SK-N-MC (cell line): ENCODE measurements at regions not wholly inside any gene's neighbourhood (a gene's known extent, or its start where the extent isn't known, plus 50 kb on each side); places are given as distances from the start of the nearest gene placed in this dataset.

Experiments used
- DNase-seq: peaks from one replicate; pipeline ENCODE4 v3.0.0-alpha.2; 2011; ENCODE audit warnings: low read depth, low spot score
- H3K27ac ChIP-seq: fragments of 200-600 bp; sonication (generic); 2 replicates; pipeline ENCODE4 v1.5.1; 2016; ENCODE audit warnings: mixed run types
- H3K36me3 ChIP-seq: fragments of 200-600 bp; sonication (generic); 2 replicates; pipeline ENCODE4 v1.6.1; 2017; ENCODE audit warnings: antibody characterized with exemption, low read length, mixed read lengths; ENCODE audit not compliant: insufficient read depth
- H3K4me3 ChIP-seq: fragments of 200-600 bp; sonication (generic); 2 replicates; pipeline ENCODE4 v1.5.1; 2016
- H3K9ac ChIP-seq: fragments of 200-600 bp; sonication (generic); 2 replicates; pipeline ENCODE4 v1.8.0; 2017; ENCODE audit warnings: mixed run types, mixed read lengths; ENCODE audit not compliant: insufficient read length
- H3K9me3 ChIP-seq: fragments of 200-600 bp; sonication (generic); 2 replicates; pipeline ENCODE4 v1.6.1; 2017; ENCODE audit warnings: low read depth, mild to moderate bottlenecking, antibody characterized with exemption, low read length, moderate library complexity, mixed read lengths
- EZH2 ChIP-seq: fragments of 200-600 bp; sonication (generic); IDR thresholded peaks from one replicate; pipeline ENCODE4 v1.6.1; 2017; ENCODE audit warnings: antibody characterized with exemption
- FOXP2 ChIP-seq: optimal IDR thresholded peaks from 2 replicates; pipeline ENCODE3; 2011; ENCODE audit warnings: mild to moderate bottlenecking, moderate library complexity; ENCODE audit not compliant: insufficient read depth; ENCODE audit errors: extremely low read length, control extremely low read depth
- POLR2AphosphoS5 ChIP-seq: IDR thresholded peaks from 2 replicates; pipeline ENCODE4 v1.6.1; 2012; ENCODE audit warnings: mild to moderate bottlenecking, low read depth, low read length, borderline replicate concordance

DNA sequence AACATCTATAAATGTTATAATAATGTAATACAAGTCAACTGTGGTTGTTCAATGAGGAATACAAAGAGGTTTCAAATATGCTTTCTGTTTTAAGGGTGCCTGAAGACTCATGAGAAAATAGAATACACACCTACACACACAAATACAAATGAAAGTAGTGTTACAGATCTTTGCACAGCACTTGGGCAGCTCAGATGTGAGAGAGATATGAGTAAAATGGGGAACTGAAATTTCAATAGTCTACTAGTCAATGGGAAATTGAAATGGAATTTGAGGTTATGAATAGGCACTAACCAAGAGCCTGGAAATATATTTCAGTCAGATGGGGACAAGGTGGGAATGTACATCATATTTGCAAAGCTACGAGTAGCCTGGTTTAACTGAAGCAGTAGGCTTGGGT lies 96.6 kb downstream of the ISL1 start:
- Histone ChIP-seq H3K4me3 (no peak overlapping the region), H3K36me3 (no peaks in the 10 kb centered on the region), H3K27ac (no peak overlapping the region), H3K9ac (no peak overlapping the region), H3K9me3 (no peaks in the 10 kb centered on the region)
- TF ChIP-seq POLR2AphosphoS5 (no peak), EZH2 (no peak), FOXP2 (no peak)
- DNase-seq, result no peak

DNA sequence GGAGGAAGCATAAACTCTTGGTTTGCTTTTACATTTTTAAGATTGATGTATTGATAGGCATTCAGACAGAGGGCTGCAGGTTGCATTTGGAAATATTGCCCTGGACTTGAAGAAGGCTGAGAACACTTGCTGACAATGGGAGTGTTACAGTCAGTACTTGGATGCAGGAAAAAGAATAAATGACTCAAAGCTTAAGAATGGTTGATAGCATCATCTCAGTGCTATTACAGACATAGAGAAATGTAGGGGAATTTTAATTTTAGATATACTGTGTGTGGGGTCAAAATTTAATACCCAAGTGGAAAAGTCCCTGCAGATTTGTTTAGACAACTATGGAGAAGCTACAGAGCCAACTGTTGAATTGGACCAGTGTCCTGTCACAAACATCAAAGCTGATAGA lies 101.1 kb downstream of the ISL1 start:
- no peak for DNase-seq
- Histone ChIP-seq H3K4me3 (no peak overlapping the region), H3K9me3 (no peaks in the 10 kb centered on the region), H3K9ac (no peak overlapping the region), H3K36me3 (no peaks in the 10 kb centered on the region), H3K27ac (no peak overlapping the region)
- TF ChIP-seq POLR2AphosphoS5 (no peak), FOXP2 (no peak), EZH2 (no peak)

DNA sequence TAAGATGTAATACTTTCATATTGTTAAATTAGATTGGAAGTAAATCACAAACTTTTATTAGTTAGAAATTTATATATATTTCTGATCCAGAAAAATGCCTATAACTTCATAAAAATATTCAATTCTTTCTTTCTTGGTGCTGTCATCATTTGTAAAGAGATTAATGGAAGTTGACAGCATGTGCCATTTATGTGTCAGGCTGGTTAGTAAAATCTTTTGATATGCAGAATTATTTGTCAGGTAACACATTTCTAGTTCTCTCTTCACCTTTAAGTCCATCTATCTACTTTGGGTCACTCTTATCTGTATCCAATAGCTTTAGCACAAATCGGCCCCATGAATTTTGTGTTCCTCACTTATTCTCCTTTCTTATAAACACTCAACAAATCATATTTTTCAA lies 102.9 kb downstream of the ISL1 start:
- H3K27ac ChIP-seq, result no peak overlapping the region
- DNase-seq, result no peak
- no peak overlapping the region for H3K9ac ChIP-seq
- H3K36me3 ChIP-seq, result no peaks in the 10 kb centered on the region
- TF ChIP-seq FOXP2 (no peak), POLR2AphosphoS5 (no peak), EZH2 (no peak)
- no peak overlapping the region for H3K4me3 ChIP-seq
- no peaks in the 10 kb centered on the region for H3K9me3 ChIP-seq

DNA sequence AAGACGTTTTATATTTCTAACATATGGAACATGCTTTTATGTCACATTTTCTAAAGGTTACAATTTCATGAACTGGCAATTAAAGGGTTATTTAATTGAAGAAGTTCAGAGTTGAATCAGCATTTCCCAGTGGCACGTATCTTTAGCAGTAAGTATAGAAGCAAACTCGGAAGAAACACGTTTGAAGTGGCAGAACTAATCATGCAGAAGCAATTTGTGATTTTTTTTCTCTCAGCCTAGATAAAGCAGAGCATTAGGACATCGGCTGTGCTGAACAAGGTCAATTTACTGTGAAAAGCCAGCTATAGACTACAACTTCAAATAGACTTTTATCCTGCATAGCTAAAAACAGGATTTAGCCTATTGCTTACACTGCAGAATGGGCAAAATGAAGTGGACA lies 104.7 kb downstream of the ISL1 start:
- DNase-seq, result no peak
- no peaks in the 10 kb centered on the region for H3K36me3 ChIP-seq
- H3K9ac ChIP-seq, result no peak overlapping the region
- TF ChIP-seq FOXP2 (no peak), POLR2AphosphoS5 (no peak), EZH2 (no peak)
- peak overlapping the region; percentile 29; the same call in 1 of the 2 replicates for H3K4me3 ChIP-seq
- no peak overlapping the region for H3K27ac ChIP-seq
- no peaks in the 10 kb centered on the region for H3K9me3 ChIP-seq

DNA sequence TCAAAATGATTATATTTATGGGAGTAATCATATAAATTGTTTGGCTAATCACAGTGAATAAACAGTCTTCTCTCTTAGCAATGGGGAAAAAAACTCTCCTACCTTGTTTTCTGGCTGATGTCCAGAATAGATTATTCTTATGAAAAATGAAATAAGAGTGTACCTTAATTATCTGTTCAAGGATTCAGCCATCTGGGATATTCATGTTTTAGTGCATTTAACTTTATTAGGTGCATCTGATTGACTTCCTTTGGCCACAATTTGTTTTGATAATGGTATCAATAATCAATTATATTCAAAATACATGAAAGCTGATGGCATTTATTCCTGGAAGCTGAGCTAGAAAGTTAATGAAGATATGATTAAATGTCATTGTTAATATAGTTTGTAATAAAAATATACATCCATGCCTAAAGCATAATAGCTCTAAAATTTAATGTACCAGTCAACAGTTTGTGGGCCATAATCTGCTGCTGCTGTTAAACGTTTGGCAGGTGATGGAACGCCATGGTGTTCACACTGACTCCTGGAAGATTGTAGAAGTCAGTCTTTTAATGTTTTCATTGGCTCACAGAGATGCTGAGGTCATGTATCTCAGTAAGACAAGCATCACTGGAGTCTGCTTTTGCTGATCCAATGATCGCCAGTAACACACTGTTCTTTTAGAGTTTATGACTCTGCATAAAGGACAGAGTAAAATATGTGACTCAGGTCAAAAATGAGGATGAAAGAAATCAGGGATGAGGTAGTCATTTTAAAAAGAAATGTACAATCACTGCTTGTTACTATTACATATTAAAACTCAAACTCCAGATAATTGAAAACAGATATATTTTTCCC lies 105.8 kb downstream of the ISL1 start:
- H3K9ac ChIP-seq, result no peak overlapping the region
- H3K27ac ChIP-seq, result no peak overlapping the region
- TF ChIP-seq EZH2, result no peak
- TF ChIP-seq POLR2AphosphoS5, result no peak
- no peak for TF ChIP-seq FOXP2
- H3K36me3 ChIP-seq, result no peaks in the 10 kb centered on the region
- H3K4me3 ChIP-seq, result no peak overlapping the region
- no peak for DNase-seq
- no peaks in the 10 kb centered on the region for H3K9me3 ChIP-seq

DNA sequence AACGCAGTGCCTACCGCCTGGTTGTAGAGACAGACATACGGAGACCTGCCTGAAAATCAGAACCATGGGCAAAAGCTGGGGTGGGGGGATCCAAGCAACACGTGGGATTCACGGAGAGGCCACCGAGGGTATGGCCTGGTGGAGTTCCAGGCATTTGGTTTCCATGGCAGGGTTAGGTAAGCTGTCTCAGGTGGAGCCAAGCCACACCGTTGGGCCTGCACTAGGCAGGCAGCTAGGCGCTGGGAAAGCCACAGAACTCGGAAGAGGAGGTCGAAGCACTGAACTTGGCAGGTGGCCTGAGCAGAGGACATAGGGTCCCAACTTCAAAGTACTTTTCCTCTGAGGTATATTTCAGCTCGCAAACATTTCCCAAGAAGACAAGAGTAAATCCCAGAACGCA lies 111.6 kb downstream of the ISL1 start:
- no peak for TF ChIP-seq EZH2
- no peak for TF ChIP-seq FOXP2
- no peak for TF ChIP-seq POLR2AphosphoS5
- Histone ChIP-seq H3K27ac (no peak overlapping the region), H3K9me3 (no peaks in the 10 kb centered on the region), H3K36me3 (no peaks in the 10 kb centered on the region), H3K9ac (no peak overlapping the region), H3K4me3 (no peak overlapping the region)
- no peak for DNase-seq

DNA sequence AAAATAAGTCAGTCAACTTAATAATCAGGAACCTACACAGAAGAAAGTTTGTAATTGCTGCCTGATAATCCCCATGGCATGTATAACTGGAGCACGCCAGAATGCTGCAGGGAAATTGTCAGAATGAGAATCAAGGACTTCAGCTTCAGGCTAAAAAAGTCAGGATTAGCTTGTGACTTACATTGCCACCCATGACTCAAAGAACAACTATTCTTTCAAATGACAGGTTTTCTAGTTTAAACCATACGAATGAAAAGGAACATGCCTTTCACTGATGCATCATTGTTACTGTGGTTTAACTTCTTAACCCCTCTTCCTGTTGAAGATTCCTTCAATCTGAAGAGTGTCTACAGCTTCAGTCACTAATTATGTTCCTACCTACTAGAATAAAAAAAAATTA lies 112.4 kb downstream of the ISL1 start:
- Histone ChIP-seq H3K9me3 (no peaks in the 10 kb centered on the region), H3K4me3 (no peak overlapping the region), H3K36me3 (no peaks in the 10 kb centered on the region), H3K27ac (no peak overlapping the region), H3K9ac (no peak overlapping the region)
- no peak for DNase-seq
- TF ChIP-seq EZH2 (no peak), FOXP2 (no peak), POLR2AphosphoS5 (no peak)

DNA sequence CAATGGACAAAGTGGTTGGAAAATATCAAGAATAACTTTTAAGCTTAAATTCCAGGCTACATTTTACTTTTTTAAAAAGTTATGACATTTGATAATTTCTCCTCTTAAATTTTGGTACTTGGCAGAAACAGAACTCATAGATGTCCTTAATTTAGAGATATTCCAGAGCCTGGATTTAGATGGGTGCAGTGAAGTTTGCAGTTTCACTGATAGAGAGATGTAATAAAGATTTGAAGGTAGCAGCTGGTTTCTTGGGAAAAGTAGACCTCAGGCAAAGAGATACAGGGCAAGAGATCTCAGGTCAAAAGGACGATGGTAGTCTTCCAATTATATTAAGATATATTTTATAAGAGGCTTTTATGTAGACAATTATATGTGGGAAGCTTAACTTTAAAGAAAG lies 134.6 kb downstream of the ISL1 start:
- H3K36me3 ChIP-seq, result no peaks in the 10 kb centered on the region
- TF ChIP-seq EZH2 (no peak), FOXP2 (no peak), POLR2AphosphoS5 (no peak)
- no peaks in the 10 kb centered on the region for H3K9me3 ChIP-seq
- H3K4me3 ChIP-seq, result no peak overlapping the region
- no peak overlapping the region for H3K27ac ChIP-seq
- no peak overlapping the region for H3K9ac ChIP-seq
- no peak for DNase-seq
